ENCODE measurements at regions not wholly inside any gene's neighbourhood (a gene's known extent, or its start where the extent isn't known, plus 50 kb on each side); places are given as distances from the start of the nearest gene placed in this dataset.

- no peaks in the 10 kb centered on the region for H3K9me3 ChIP-seq
- intact Hi-C loops (cut with DNase I; ENCODE audit: low total_unique reads): no loop called here
- TF ChIP-seq CTCF (IDR thresholded peaks at IDR 0.05) (no peak), POLR2A (IDR thresholded peaks at IDR 0.05) (no peak)
- H3K4me1 ChIP-seq: no peaks in the 10 kb centered on the region
- H3K27ac ChIP-seq: no peak overlapping the region
- peaks cover 0 to 4% of the 10 kb centered on the region in 2 donors for H3K27me3 ChIP-seq
- H3K4me3 ChIP-seq: no peak overlapping the region
- no peak for DNase-seq
- H3K36me3 ChIP-seq: no peaks in the 10 kb centered on the region
Observed at GRCh38 chr1:22290157-22290556, 147.3 kb upstream of the WNT4 start.

GRCh38 chr1:22290611-22291010, 147.7 kb upstream of the WNT4 start:
- no peak for TF ChIP-seq POLR2A (IDR thresholded peaks at IDR 0.05)
- no peak for TF ChIP-seq CTCF (IDR thresholded peaks at IDR 0.05)
- DNase-seq: no peak
- H3K27ac ChIP-seq: no peak overlapping the region
- intact Hi-C loops (cut with DNase I; ENCODE audit: low total_unique reads): no loop called here
- no peaks in the 10 kb centered on the region for H3K9me3 ChIP-seq
- peaks cover 0 to 4% of the 10 kb centered on the region in 2 donors for H3K27me3 ChIP-seq
- H3K4me1 ChIP-seq: no peaks in the 10 kb centered on the region
- no peak overlapping the region for H3K4me3 ChIP-seq
- no peaks in the 10 kb centered on the region for H3K36me3 ChIP-seq

GRCh38 chr1:22291057-22291456, 148.2 kb upstream of the WNT4 start:
- H3K9me3 ChIP-seq: no peaks in the 10 kb centered on the region
- DNase-seq: no peak
- intact Hi-C loops (cut with DNase I; ENCODE audit: low total_unique reads): no loop called here
- H3K27me3 ChIP-seq: peaks cover 0 to 4% of the 10 kb centered on the region in 2 donors
- no peaks in the 10 kb centered on the region for H3K4me1 ChIP-seq
- TF ChIP-seq CTCF (IDR thresholded peaks at IDR 0.05) (no peak), POLR2A (IDR thresholded peaks at IDR 0.05) (no peak)
- H3K36me3 ChIP-seq: no peaks in the 10 kb centered on the region
- no peak overlapping the region for H3K27ac ChIP-seq
- no peak overlapping the region for H3K4me3 ChIP-seq

- H3K27ac ChIP-seq: no peak overlapping the region
- no peak for TF ChIP-seq CTCF (IDR thresholded peaks at IDR 0.05)
- no peak for TF ChIP-seq POLR2A (IDR thresholded peaks at IDR 0.05)
- no peak for DNase-seq
- H3K9me3 ChIP-seq: no peaks in the 10 kb centered on the region
- no peaks in the 10 kb centered on the region for H3K36me3 ChIP-seq
- no peaks in the 10 kb centered on the region for H3K4me1 ChIP-seq
- peaks cover 0 to 4% of the 10 kb centered on the region in 2 donors for H3K27me3 ChIP-seq
- H3K4me3 ChIP-seq: no peak overlapping the region
- intact Hi-C loops (cut with DNase I; ENCODE audit: low total_unique reads): no loop called here
Observed at GRCh38 chr1:22291494-22291893, 148.6 kb upstream of the WNT4 start.

GRCh38 chr1:22292011-22292788, 149.3 kb upstream of the WNT4 start:
- H3K36me3 ChIP-seq: no peaks in the 10 kb centered on the region
- TF ChIP-seq POLR2A (IDR thresholded peaks at IDR 0.05) (no peak), CTCF (IDR thresholded peaks at IDR 0.05) (no peak)
- H3K9me3 ChIP-seq: no peaks in the 10 kb centered on the region
- H3K27ac ChIP-seq: no peak overlapping the region
- H3K4me1 ChIP-seq: no peaks in the 10 kb centered on the region
- peaks cover 0 to 4% of the 10 kb centered on the region in 2 donors for H3K27me3 ChIP-seq
- no peak overlapping the region for H3K4me3 ChIP-seq
- no peak for DNase-seq
- intact Hi-C loops (cut with DNase I; ENCODE audit: low total_unique reads): no loop called here

Data from uterus (tissue), 3 donors.